ENCODE measurements at regions not wholly inside any gene's neighbourhood (a gene's known extent, or its start where the extent isn't known, plus 50 kb on each side); places are given as distances from the start of the nearest gene placed in this dataset.

DNA sequence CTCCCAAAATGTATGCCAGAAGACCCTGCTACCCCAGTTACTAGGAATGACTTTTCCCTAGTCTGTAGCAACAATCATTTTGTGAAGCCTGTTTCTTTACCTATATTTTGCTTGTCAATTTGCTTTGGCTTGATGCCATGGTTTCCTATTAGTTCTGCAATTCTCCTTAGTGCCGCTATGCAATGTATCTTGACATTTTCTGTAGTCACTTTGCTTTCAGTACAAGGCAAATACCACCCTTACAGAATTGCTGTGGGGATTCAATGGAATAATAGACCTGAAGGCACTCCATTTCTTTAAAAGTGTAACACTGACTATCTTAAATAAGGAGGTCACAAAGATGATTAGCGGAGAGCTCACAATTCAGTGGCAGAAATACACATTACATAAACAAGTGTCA, 291.1 kb downstream of the NR2F1-AS1 start:
- TF ChIP-seq, protein P1, sequence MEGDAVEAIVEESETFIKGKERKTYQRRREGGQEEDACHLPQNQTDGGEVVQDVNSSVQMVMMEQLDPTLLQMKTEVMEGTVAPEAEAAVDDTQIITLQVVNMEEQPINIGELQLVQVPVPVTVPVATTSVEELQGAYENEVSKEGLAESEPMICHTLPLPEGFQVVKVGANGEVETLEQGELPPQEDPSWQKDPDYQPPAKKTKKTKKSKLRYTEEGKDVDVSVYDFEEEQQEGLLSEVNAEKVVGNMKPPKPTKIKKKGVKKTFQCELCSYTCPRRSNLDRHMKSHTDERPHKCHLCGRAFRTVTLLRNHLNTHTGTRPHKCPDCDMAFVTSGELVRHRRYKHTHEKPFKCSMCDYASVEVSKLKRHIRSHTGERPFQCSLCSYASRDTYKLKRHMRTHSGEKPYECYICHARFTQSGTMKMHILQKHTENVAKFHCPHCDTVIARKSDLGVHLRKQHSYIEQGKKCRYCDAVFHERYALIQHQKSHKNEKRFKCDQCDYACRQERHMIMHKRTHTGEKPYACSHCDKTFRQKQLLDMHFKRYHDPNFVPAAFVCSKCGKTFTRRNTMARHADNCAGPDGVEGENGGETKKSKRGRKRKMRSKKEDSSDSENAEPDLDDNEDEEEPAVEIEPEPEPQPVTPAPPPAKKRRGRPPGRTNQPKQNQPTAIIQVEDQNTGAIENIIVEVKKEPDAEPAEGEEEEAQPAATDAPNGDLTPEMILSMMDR (IDR thresholded peaks at IDR 0.05; ENCODE audit: insufficient read depth, low read length, missing control alignments), result no peak
- CTCF ChIA-PET, result interaction anchor here (1.1 to 1.2 kb wide), 2 partner anchors 9 to 12 kb away, joined by 3 read pairs; no protein-coding TSS in a partner anchor

DNA sequence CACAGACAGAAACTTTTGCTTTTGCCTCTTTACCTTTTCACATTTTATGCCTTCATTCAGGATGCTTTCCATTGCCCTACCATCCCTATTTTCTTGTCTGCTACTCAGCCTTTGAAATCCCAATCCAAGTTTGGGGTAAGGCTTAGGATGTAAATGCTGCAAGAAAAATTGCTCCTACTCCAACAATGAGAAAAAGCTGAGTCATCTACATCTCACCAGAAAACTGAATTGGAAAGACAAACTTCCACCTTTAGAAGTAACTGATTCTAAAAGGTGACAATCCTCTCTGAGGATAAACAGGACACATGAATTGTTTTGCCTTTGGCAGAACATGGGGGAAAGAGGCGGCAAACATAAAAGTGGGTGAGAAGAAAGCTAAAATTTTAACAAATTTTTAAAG, 295.6 kb downstream of the NR2F1-AS1 start:
- DNase-seq (ENCODE audit: low read depth, low spot score), result no peak
- ChIA-PET CTCF (no interaction called here), POLR2A (no interaction called here)
- TF ChIP-seq, protein P1 (IDR thresholded peaks at IDR 0.05; ENCODE audit: insufficient read depth, low read length, missing control alignments), result no peak
- H3K4me3 ChIP-seq (ENCODE audit: low read depth, low read length), result no peak overlapping the region

More for the DNA sequence above, 291.1 kb downstream of the NR2F1-AS1 start:
- POLR2A ChIA-PET, result no interaction called here
- no peak overlapping the region for H3K4me3 ChIP-seq (ENCODE audit: low read depth, low read length)
- no peak for DNase-seq (ENCODE audit: low read depth, low spot score)

DNA sequence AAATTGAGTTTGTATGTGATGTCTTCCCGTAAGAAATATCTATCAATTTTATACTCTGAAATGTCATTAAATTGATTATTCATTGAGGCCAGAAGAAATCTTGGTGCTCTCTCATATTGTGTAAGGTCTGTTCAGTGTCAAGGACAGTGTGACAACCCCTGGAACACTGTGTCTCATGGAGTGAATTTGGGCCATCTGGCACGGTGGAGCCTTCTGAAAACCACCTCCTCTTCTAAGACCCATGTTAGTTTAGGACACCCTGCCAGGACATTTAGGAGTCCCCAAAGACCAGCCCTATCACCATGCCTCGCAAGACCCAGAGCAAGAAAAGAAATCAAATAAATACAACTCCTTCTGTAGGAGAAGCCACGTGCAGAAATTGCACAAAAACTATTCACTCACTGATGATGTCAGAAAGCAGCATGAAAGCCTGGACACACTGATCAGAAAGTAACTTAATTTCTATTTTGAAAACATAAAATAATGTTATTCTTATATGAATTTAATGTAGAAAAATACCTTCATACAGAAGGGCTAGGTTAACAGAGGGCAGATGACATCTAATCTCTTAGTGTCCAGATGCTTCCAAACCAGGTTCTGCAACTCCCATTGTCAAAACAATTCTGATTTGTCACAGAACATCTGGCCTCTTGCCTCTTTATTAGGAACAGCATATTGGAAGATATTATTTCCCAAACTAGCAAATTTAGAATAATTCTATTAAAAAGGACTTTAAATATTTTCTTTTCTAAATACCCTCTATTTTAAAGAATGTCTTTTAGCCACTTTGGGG, 298.8 kb downstream of the NR2F1-AS1 start:
- TF ChIP-seq, protein P1 (IDR thresholded peaks at IDR 0.05; ENCODE audit: insufficient read depth, low read length, missing control alignments), result no peak
- H3K4me3 ChIP-seq (ENCODE audit: low read depth, low read length), result no peak overlapping the region
- no peak for DNase-seq (ENCODE audit: low read depth, low spot score)
- ChIA-PET CTCF (no interaction called here), POLR2A (no interaction called here)

DNA sequence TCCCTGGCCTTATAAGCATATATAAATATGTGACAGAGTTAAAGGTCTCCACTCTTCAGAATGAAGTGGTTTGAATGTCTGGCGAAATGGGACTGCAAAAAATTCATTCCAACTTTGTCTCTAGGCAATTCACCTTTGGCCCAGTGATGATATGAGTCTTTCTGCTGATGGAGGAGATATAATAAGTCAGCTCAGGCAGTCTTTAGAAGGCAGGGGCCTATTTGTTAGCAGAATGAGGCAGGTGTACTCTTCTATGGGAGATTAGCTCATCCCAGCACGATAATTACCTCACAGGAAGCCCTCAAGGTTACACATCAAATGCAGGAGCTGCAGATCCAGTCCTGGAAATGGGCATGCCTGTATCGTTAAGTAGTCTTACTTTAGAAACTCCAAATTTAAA, 300.5 kb downstream of the NR2F1-AS1 start:
- TF ChIP-seq, protein P1 (IDR thresholded peaks at IDR 0.05; ENCODE audit: insufficient read depth, low read length, missing control alignments), result no peak
- ChIA-PET CTCF (interaction anchor here (1.3 kb wide), 1 partner anchor 10 kb away, joined by 3 read pairs; no protein-coding TSS in a partner anchor), POLR2A (no interaction called here)
- H3K4me3 ChIP-seq (ENCODE audit: low read depth, low read length), result no peak overlapping the region
- DNase-seq (ENCODE audit: low read depth, low spot score), result no peak

DNA sequence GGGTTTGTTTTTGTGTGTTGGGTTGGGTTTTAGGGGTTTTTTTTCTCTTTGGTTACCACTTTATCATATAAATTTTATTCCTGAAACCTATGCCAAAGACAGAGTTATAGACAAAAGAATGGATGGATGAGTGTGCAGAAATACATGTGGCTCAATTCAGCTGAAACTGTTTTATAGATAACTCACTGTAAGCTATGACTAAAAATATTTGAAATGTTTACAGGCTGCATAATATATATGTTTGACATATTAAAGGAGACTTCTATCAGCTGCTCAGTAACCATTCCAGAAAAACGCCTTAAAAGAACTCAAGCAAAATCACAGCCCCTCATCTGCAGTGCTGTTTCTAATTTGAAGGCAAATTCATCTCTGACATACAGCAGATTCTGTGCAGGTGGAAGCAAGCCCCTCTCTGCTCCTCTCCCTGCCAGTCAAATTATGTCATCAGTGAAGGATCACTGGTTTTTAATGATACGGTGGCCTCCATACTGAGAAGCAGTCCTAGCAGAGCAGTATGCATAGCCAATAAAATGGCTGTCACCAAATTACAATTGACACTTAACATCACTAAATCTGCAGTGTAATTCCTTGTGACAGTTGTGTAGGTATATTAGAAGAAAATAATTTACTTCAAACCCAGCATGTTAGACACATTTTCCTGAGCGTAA, 301.6 kb downstream of the NR2F1-AS1 start:
- ChIA-PET POLR2A (no interaction called here), CTCF (interaction anchor here (0.7 kb wide), 1 partner anchor 20 kb away, joined by 3 read pairs; no protein-coding TSS in a partner anchor)

DNA sequence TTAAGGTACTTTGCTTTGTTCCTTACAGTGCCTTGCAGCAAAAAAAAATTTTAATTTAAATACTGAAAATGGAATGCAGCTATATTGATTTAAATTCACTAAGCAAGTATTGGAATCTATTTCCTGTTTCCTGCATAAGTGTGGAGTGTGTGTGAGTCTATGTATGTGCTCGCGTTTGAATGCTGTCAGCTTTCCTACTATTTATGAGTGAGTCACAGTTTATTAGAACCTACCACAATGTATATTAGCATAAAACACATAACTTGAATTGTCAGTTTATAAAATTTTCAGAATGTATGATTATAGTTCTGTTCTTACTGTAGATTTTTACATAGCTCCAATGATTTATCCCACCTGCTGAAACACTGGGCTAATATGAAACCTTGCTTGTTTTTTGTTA, 302.1 kb downstream of the NR2F1-AS1 start:
- TF ChIP-seq, protein P1 (IDR thresholded peaks at IDR 0.05; ENCODE audit: insufficient read depth, low read length, missing control alignments), result no peak
- no peak for DNase-seq (ENCODE audit: low read depth, low spot score)
- ChIA-PET POLR2A (no interaction called here), CTCF (interaction anchor here (0.7 kb wide), 1 partner anchor 21 kb away, joined by 3 read pairs; no protein-coding TSS in a partner anchor)
- H3K4me3 ChIP-seq (ENCODE audit: low read depth, low read length), result no peak overlapping the region

More for the DNA sequence above, 301.6 kb downstream of the NR2F1-AS1 start:
- no peak for DNase-seq (ENCODE audit: low read depth, low spot score)
- TF ChIP-seq, protein P1 (IDR thresholded peaks at IDR 0.05; ENCODE audit: insufficient read depth, low read length, missing control alignments), result no peak
- H3K4me3 ChIP-seq (ENCODE audit: low read depth, low read length), result no peak overlapping the region

All from AG04449 (cell line).